ENCODE measurements at regions not wholly inside any gene's neighbourhood (a gene's known extent, or its start where the extent isn't known, plus 50 kb on each side); places are given as distances from the start of the nearest gene placed in this dataset.

DNA sequence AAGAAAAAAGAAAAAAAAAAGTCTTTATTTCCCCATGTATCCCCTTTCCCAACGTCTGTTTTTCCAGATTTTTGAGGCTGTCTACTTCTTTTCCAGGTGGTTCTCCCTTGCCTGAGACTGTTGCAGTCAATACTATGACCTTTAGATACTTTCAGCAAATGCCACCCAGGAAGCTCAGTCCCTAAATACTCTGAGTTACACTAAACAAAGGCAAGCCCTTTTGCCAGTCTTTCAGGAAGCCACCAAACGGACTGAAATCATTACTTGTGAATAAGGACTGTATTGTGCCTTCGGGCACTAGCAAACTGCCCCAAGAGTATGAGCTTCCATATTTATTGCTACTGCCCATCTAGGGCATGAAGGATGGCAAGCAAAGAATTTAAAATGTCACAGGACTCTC lies 621.3 kb downstream of the SUCLG1 start:
- Histone ChIP-seq H3K4me3 (no peak overlapping the region), H3K27ac (no peak overlapping the region)
- DNase-seq (ENCODE audit: low spot score) = no peak
- TF ChIP-seq, protein P1, sequence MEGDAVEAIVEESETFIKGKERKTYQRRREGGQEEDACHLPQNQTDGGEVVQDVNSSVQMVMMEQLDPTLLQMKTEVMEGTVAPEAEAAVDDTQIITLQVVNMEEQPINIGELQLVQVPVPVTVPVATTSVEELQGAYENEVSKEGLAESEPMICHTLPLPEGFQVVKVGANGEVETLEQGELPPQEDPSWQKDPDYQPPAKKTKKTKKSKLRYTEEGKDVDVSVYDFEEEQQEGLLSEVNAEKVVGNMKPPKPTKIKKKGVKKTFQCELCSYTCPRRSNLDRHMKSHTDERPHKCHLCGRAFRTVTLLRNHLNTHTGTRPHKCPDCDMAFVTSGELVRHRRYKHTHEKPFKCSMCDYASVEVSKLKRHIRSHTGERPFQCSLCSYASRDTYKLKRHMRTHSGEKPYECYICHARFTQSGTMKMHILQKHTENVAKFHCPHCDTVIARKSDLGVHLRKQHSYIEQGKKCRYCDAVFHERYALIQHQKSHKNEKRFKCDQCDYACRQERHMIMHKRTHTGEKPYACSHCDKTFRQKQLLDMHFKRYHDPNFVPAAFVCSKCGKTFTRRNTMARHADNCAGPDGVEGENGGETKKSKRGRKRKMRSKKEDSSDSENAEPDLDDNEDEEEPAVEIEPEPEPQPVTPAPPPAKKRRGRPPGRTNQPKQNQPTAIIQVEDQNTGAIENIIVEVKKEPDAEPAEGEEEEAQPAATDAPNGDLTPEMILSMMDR (IDR thresholded peaks at IDR 0.05) = no peak

GRCh38 chr2:83827618-83828017 lies 631.5 kb downstream of the SUCLG1 start:
- H3K4me3 ChIP-seq = no peak overlapping the region
- TF ChIP-seq, protein P1 (IDR thresholded peaks at IDR 0.05) = no peak
- DNase-seq (ENCODE audit: low spot score) = no peak
- no peak overlapping the region for H3K27ac ChIP-seq

DNA sequence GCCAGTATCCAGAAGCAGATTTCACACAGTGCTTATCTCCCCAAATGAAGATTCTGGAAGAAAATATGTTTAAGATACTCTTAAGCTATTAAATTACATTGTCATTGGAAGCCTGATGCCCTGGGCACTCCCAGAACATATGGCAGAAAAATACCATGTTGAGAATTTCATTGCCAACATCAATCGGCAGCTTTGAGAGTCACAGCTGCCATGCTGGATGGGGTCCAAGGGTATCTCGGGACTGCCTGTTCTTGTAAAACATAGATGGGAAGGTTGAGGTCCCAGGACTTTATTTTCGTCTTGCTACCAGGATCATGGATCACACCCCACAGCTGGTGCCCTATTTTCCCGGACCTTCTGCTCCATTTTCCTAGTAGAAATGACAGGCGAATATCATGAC lies 632.5 kb downstream of the SUCLG1 start:
- Histone ChIP-seq H3K27ac (no peak overlapping the region), H3K4me3 (no peak overlapping the region)
- TF ChIP-seq, protein P1 (IDR thresholded peaks at IDR 0.05) = no peak
- DNase-seq (ENCODE audit: low spot score) = no peak

DNA sequence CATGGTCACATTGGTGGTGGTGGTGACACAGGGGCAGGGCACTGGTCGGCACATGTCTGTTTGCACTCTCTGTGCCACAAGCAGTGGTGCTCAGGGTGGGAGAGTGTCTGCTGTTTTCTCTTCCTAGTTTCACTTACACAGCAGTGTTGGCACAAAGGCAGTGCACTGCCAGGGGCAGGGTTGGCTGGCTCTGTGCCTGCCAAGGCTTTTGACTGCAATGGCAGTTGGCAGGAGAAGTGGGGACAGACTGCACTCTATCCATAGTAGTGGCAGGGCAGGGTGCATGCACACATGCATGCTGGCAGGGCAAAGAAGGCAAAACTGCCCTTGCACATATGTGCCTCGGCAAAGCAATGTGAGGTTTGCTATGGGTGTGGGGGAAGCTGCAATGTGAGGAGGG lies 635.9 kb downstream of the SUCLG1 start:
- no peak overlapping the region for H3K4me3 ChIP-seq
- TF ChIP-seq, protein P1 (IDR thresholded peaks at IDR 0.05) = no peak
- no peak overlapping the region for H3K27ac ChIP-seq
- no peak for DNase-seq (ENCODE audit: low spot score)

DNA sequence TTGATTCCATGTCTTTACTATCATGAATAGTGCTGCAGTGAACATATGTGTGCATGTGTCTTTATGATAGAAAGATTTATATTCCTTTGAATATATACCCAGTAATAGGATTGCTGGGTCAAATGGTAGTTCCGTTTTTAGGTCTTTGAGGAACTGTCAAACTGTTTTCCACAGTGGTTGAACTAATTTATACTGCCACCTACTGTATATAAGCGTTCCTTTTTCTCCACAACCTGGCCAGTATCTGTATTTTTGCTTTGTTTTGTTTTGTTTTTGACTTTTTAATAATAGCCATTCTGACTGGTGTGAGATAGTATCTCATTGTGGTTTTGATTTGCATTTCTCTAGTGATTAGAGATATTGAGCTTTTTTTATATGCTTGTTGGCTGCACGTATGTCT lies 641.6 kb downstream of the SUCLG1 start:
- TF ChIP-seq, protein P1 (IDR thresholded peaks at IDR 0.05) = no peak
- DNase-seq (ENCODE audit: low spot score) = no peak
- Histone ChIP-seq H3K27ac (no peak overlapping the region), H3K4me3 (no peak overlapping the region)

- Histone ChIP-seq H3K27ac (no peak overlapping the region), H3K4me3 (no peak overlapping the region)
- no peak for DNase-seq (ENCODE audit: low spot score)
- TF ChIP-seq, protein P1 (IDR thresholded peaks at IDR 0.05) = no peak
Observed at GRCh38 chr2:83808878-83809277, 650.2 kb downstream of the SUCLG1 start.

GRCh38 chr2:83802604-83803003 lies 656.5 kb downstream of the SUCLG1 start:
- TF ChIP-seq, protein P1 (IDR thresholded peaks at IDR 0.05) = no peak
- no peak overlapping the region for H3K4me3 ChIP-seq
- DNase-seq (ENCODE audit: low spot score) = no peak
- H3K27ac ChIP-seq = no peak overlapping the region

All from coronary artery (tissue), 2 donors.